Bronchial epithelial cell (primary cell): ENCODE measurements at regions not wholly inside any gene's neighbourhood (a gene's known extent, or its start where the extent isn't known, plus 50 kb on each side); places are given as distances from the start of the nearest gene placed in this dataset.
"Not testable (repeated sequence)": the region's sequence is repeated elsewhere in the genome, so short reads cannot be mapped to it uniquely, and the experiment has no call there.

ENCODE experiments used
- DNase-seq: peaks from one replicate; pipeline ENCODE4 v3.0.0-alpha.2; 2010; ENCODE audit warnings: low read depth
- FAIRE-seq: peaks from 2 replicates; lab custom pipeline; 2011; peaks lifted over from hg19 to GRCh38; lab: Jason Lieb, UNC
- H3K27me3 ChIP-seq: 2 replicates; pipeline ENCODE4 v1.5.1; 2011; ENCODE audit warnings: low read length; ENCODE audit not compliant: control insufficient read depth, insufficient read depth
- H3K36me3 ChIP-seq: 2 replicates; pipeline ENCODE4 v1.5.1; 2011; ENCODE audit warnings: low read length; ENCODE audit not compliant: control insufficient read depth, insufficient read depth
- H3K4me3 ChIP-seq: 2 replicates; pipeline ENCODE4 v1.5.1; 2011; ENCODE audit warnings: mild to moderate bottlenecking, low read depth, low read length, control low read depth
- CTCF ChIP-seq: IDR thresholded peaks from 2 replicates; pipeline ENCODE4 v1.5.1; 2011; ENCODE audit warnings: mild to moderate bottlenecking, moderate library complexity, low read length, control low read depth, inconsistent platforms; ENCODE audit not compliant: insufficient read depth, severe bottlenecking

GRCh38 chr13:81078048-81078447 lies 737.1 kb upstream of the SPRY2 start:
- no peak for FAIRE-seq
- Histone ChIP-seq H3K4me3 (no peak overlapping the region), H3K27me3 (no peaks in the 10 kb centered on the region), H3K36me3 (no peaks in the 10 kb centered on the region)
- no peak for TF ChIP-seq CTCF
- DNase-seq = peak; percentile 41

GRCh38 chr13:81069822-81070221 lies 728.9 kb upstream of the SPRY2 start:
- DNase-seq, FAIRE-seq, H3K27me3 ChIP-seq, H3K36me3 ChIP-seq, H3K4me3 ChIP-seq: not testable (repeated sequence)

GRCh38 chr13:81058916-81059290 lies 718.0 kb upstream of the SPRY2 start:
- H3K27me3 ChIP-seq = no peaks in the 10 kb centered on the region
- DNase-seq (peak; percentile 73), FAIRE-seq (no peak)
- H3K4me3 ChIP-seq = no peak overlapping the region
- no peaks in the 10 kb centered on the region for H3K36me3 ChIP-seq
- no peak for TF ChIP-seq CTCF

- Histone ChIP-seq H3K27me3 (no peaks in the 10 kb centered on the region), H3K36me3 (no peaks in the 10 kb centered on the region), H3K4me3 (no peak overlapping the region)
- DNase-seq (peak; percentile 47), FAIRE-seq (no peak)
- no peak for TF ChIP-seq CTCF
Observed at GRCh38 chr13:81058211-81058915, 717.4 kb upstream of the SPRY2 start.

GRCh38 chr13:81051873-81052272 lies 710.9 kb upstream of the SPRY2 start:
- DNase-seq (peak; percentile 2), FAIRE-seq (no peak)

GRCh38 chr13:81048026-81048461 lies 707.1 kb upstream of the SPRY2 start:
- no peaks in the 10 kb centered on the region for H3K36me3 ChIP-seq
- H3K27me3 ChIP-seq = no peaks in the 10 kb centered on the region
- H3K4me3 ChIP-seq = no peak overlapping the region
- FAIRE-seq (no peak), DNase-seq (no peak)
- no peak for TF ChIP-seq CTCF

More at GRCh38 chr13:81051873-81052272, 710.9 kb upstream of the SPRY2 start:
- Histone ChIP-seq H3K36me3 (no peaks in the 10 kb centered on the region), H3K4me3 (no peak overlapping the region), H3K27me3 (no peaks in the 10 kb centered on the region)
- no peak for TF ChIP-seq CTCF
